Dermis blood vessel endothelial cell (primary cell): ENCODE measurements at regions not wholly inside any gene's neighbourhood (a gene's known extent, or its start where the extent isn't known, plus 50 kb on each side); places are given as distances from the start of the nearest gene placed in this dataset.
"Not testable (repeated sequence)": the region's sequence is repeated elsewhere in the genome, so short reads cannot be mapped to it uniquely, and the experiment has no call there.

Source experiments
- DNase-seq: peaks from one replicate; pipeline ENCODE4 v3.0.0; 2010

DNA sequence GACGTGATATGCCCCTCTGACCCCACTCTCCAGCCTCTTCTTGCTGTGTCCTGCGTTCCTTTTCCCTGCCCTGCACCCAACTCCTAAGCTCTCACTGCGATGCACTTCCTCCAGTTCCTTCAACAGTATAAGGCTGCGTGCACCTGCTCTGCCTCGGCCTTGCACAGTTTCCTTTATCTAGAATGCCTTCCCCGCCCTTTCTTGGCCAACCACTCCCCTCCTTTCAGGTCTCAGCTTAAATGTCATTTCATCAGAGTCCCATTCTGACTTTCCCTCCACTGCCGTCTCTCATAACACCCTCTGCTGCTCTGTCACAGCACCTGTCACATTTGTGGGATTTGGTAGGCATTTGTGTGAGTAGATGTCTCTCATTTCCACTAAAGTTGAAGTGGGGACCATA is 58.4 kb upstream of the NEIL3 start:
- no peak for DNase-seq

DNA sequence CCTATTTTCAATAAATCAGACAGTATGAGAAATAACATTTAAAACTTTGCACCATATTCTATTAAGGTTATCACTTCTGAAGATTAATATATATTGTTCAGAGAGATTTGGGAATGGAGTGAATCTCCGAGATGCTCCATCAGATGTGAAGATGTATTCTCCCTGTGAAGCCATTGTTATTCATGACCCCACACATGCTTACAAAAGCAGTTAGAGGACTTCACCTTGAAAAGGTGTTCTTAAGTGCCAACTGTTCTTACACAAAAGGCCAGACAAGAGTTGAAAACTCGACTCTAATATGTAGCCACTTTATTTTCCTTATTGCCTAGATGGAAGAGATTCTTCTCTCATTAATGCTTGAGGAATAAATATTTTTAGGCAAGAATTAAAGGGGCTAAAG is 54.3 kb upstream of the NEIL3 start:
- DNase-seq, result no peak

- DNase-seq, result no peak
These were observed 52.7 kb upstream of the NEIL3 start for GRCh38 chr4:177256950-177257349.

DNA sequence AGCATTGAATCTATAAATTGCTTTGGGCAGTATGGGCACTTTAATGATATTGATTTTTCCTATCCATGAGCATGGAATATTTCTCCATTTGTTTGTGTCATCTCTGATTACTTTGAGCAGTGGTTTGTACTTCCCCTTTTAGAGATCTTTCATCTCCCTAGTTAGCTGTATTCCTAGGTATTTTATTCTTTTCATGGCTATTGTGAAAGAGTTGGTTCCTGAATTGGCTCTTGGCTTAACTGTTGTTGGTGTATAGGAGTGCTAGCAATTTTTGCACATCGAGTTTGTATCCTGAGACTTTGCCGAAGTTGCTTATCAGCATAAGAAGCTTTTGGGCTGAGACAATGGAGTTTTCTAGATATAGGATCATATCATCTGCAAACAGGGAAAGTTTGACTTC is 50.2 kb upstream of the NEIL3 start:
- DNase-seq, result not testable (repeated sequence)
